Testis (tissue), 2 donors: ENCODE measurements at regions not wholly inside any gene's neighbourhood (a gene's known extent, or its start where the extent isn't known, plus 50 kb on each side); places are given as distances from the start of the nearest gene placed in this dataset.

ENCODE experiments used
- DNase-seq: peaks from one replicate; pipeline ENCODE4 v3.0.0-alpha.2; 2019
- H3K27ac ChIP-seq, 2 donors: fragments of 200-600 bp; sonication (generic); one replicate each; pipeline ENCODE4 v1.5.1; 2019
- H3K27me3 ChIP-seq: fragments of 200-600 bp; sonication (generic); one replicate; pipeline ENCODE4 v1.5.1; 2019
- H3K36me3 ChIP-seq: fragments of 200-600 bp; sonication (generic); one replicate; pipeline ENCODE4 v1.5.1; 2017; ENCODE audit warnings: low read depth; ENCODE audit errors: missing control alignments
- H3K4me1 ChIP-seq: fragments of 200-600 bp; sonication (generic); one replicate; pipeline ENCODE4 v1.5.1; 2019
- H3K4me3 ChIP-seq, 2 donors: fragments of 200-600 bp; sonication (generic); one replicate each; pipeline ENCODE4 v1.5.1; 2017 to 2019
- H3K9me3 ChIP-seq: fragments of 200-600 bp; sonication (generic); one replicate; pipeline ENCODE4 v1.5.1; 2017
- POLR2A ChIP-seq: fragments of 450-650 bp; IDR thresholded peaks from one replicate; pipeline ENCODE4 v1.6.1; 2017; ENCODE audit warnings: antibody characterized with exemption, mild to moderate bottlenecking, moderate library complexity
- WGBS, 2 donors: methylation state at CpG; one replicate each; pipeline ENCODE4 v1.1.5; 2018; 5-methylcytosine and 5-hydroxymethylcytosine counted together
- intact Hi-C: fragments of 100-400 bp; cut with DNase I; formaldehyde crosslinking; loops from one replicate; pipeline ENCODE4 v1.15.1; 2023; ENCODE audit warnings: low total_unique reads
- TF ChIP-seq, protein P1 (sequence below), 3 experiments: fragments of 450-650 bp in 2 of 3; fragments of 200-600 bp in 1 of 3; sonication (generic) in 1 of 3; IDR thresholded peaks; one replicate each; pipeline ENCODE4 v1.5.1; 2016 to 2019; ENCODE audit warnings: antibody characterized with exemption in 3 of 3, mild to moderate bottlenecking in 2 of 3, moderate library complexity in 1 of 3

GRCh38 chr18:29034113-29034856 is 857.4 kb upstream of the CDH2 start:
- Histone ChIP-seq H3K36me3 (no peaks in the 10 kb centered on the region), H3K9me3 (no peaks in the 10 kb centered on the region), H3K27me3 (no peaks in the 10 kb centered on the region), H3K27ac (no peak overlapping the region), H3K4me3 (no peak overlapping the region), H3K4me1 (no peaks in the 10 kb centered on the region)
- DNase-seq: no peak
- intact Hi-C loops: no loop called here
- 56 to 78% methylated on average over 3 of the region's 3 CpGs for WGBS, 2 donors
- TF ChIP-seq POLR2A: no peak
- TF ChIP-seq, protein P1, sequence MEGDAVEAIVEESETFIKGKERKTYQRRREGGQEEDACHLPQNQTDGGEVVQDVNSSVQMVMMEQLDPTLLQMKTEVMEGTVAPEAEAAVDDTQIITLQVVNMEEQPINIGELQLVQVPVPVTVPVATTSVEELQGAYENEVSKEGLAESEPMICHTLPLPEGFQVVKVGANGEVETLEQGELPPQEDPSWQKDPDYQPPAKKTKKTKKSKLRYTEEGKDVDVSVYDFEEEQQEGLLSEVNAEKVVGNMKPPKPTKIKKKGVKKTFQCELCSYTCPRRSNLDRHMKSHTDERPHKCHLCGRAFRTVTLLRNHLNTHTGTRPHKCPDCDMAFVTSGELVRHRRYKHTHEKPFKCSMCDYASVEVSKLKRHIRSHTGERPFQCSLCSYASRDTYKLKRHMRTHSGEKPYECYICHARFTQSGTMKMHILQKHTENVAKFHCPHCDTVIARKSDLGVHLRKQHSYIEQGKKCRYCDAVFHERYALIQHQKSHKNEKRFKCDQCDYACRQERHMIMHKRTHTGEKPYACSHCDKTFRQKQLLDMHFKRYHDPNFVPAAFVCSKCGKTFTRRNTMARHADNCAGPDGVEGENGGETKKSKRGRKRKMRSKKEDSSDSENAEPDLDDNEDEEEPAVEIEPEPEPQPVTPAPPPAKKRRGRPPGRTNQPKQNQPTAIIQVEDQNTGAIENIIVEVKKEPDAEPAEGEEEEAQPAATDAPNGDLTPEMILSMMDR (IDR thresholded peaks at IDR 0.05): no peak

- TF ChIP-seq POLR2A: no peak
- TF ChIP-seq, protein P1 (IDR thresholded peaks at IDR 0.05): no peak
These were observed 851.6 kb upstream of the CDH2 start for GRCh38 chr18:29028560-29028959.

GRCh38 chr18:29018976-29019375 is 842.0 kb upstream of the CDH2 start:
- Histone ChIP-seq H3K27me3 (no peaks in the 10 kb centered on the region), H3K9me3 (no peaks in the 10 kb centered on the region), H3K4me1 (no peaks in the 10 kb centered on the region), H3K27ac (no peak overlapping the region), H3K4me3 (no peak overlapping the region), H3K36me3 (no peaks in the 10 kb centered on the region)
- intact Hi-C loops: no loop called here
- TF ChIP-seq POLR2A: no peak
- TF ChIP-seq, protein P1 (IDR thresholded peaks at IDR 0.05): no peak
- DNase-seq: no peak

More at GRCh38 chr18:29028560-29028959, 851.6 kb upstream of the CDH2 start:
- DNase-seq: no peak
- Histone ChIP-seq H3K4me3 (no peak overlapping the region), H3K27me3 (no peaks in the 10 kb centered on the region), H3K36me3 (no peaks in the 10 kb centered on the region), H3K27ac (no peak overlapping the region), H3K9me3 (no peaks in the 10 kb centered on the region), H3K4me1 (no peaks in the 10 kb centered on the region)
- intact Hi-C loops: no loop called here
- 76 to 86% methylated on average over 1 of the region's 1 CpG for WGBS, 2 donors

- no peak overlapping the region for H3K4me3 ChIP-seq
- no peaks in the 10 kb centered on the region for H3K9me3 ChIP-seq
- intact Hi-C loops: no loop called here
- H3K36me3 ChIP-seq: no peaks in the 10 kb centered on the region
- H3K27ac ChIP-seq: no peak overlapping the region
- TF ChIP-seq, protein P1 (IDR thresholded peaks at IDR 0.05): no peak
- TF ChIP-seq POLR2A: no peak
- H3K4me1 ChIP-seq: no peaks in the 10 kb centered on the region
- DNase-seq: no peak
- WGBS, 2 donors: 85 to 92% methylated on average over 4 of the region's 4 CpGs
- no peaks in the 10 kb centered on the region for H3K27me3 ChIP-seq
These were observed 836.0 kb upstream of the CDH2 start for GRCh38 chr18:29012883-29013465.

DNA sequence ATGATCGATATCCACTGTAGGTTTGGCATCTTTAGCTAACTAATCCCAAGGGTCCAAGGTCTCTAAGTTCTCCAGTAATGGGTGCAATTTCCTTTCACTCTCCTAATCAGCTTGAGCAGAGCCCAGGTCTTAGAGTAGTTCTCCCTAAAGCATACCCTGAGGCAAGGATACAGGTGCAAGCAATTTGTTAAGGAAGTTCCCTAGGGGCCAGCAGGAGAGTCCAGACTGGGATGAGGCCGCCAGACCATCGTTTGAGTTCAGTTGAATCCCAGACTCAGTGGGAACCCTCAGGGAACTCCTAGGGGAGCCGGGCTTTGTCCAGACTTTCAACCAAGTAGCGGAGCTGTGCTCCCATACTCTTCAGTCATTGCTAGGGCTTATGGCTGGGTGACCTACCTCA is 835.4 kb upstream of the CDH2 start:
- H3K9me3 ChIP-seq: no peaks in the 10 kb centered on the region
- intact Hi-C loops: no loop called here
- TF ChIP-seq POLR2A: no peak
- TF ChIP-seq, protein P1 (IDR thresholded peaks at IDR 0.05): no peak

More for the DNA sequence above, 835.4 kb upstream of the CDH2 start:
- WGBS, 2 donors: 78 to 81% methylated on average over 5 of the region's 5 CpGs
- Histone ChIP-seq H3K4me1 (no peaks in the 10 kb centered on the region), H3K36me3 (no peaks in the 10 kb centered on the region), H3K27ac (no peak overlapping the region), H3K27me3 (no peaks in the 10 kb centered on the region), H3K4me3 (no peak overlapping the region)
- DNase-seq: no peak
